ENCODE measurements at regions not wholly inside any gene's neighbourhood (a gene's known extent, or its start where the extent isn't known, plus 50 kb on each side); places are given as distances from the start of the nearest gene placed in this dataset.
A peak's percentile ranks its signal among the peaks of the same experiment; 100 is the strongest.

GRCh38 chr6:30832864-30833263 lies 51.5 kb upstream of the DDR1 start:
- no peaks in the 10 kb centered on the region for H3K27me3 Mint-ChIP-seq
- no peaks in the 10 kb centered on the region for H3K36me3 Mint-ChIP-seq (ENCODE audit: low read depth)
- no peak overlapping the region for H3K4me3 Mint-ChIP-seq
- no peaks in the 10 kb centered on the region for H3K9me3 Mint-ChIP-seq
- peaks cover 53% of the 10 kb centered on the region for H3K4me1 Mint-ChIP-seq (ENCODE audit: low read depth)
- H3K27ac Mint-ChIP-seq, result no peak overlapping the region

- H3K4me3 Mint-ChIP-seq, result peak overlapping the region; percentile 87
- no peaks in the 10 kb centered on the region for H3K9me3 Mint-ChIP-seq
- peak overlapping the region; percentile 98 for H3K27ac Mint-ChIP-seq
- no peaks in the 10 kb centered on the region for H3K27me3 Mint-ChIP-seq
- peaks cover 71% of the 10 kb centered on the region for H3K4me1 Mint-ChIP-seq (ENCODE audit: low read depth)
- no peaks in the 10 kb centered on the region for H3K36me3 Mint-ChIP-seq (ENCODE audit: low read depth)
Measured at GRCh38 chr6:30830438-30830837, 53.9 kb upstream of the DDR1 start.

- H3K9me3 Mint-ChIP-seq, result no peaks in the 10 kb centered on the region
- peak overlapping the region; percentile 87 for H3K4me3 Mint-ChIP-seq
- no peaks in the 10 kb centered on the region for H3K27me3 Mint-ChIP-seq
- H3K36me3 Mint-ChIP-seq (ENCODE audit: low read depth), result peaks cover 2% of the 10 kb centered on the region
- peak overlapping the region; percentile 98 for H3K27ac Mint-ChIP-seq
- H3K4me1 Mint-ChIP-seq (ENCODE audit: low read depth), result peaks cover 68% of the 10 kb centered on the region
Measured at GRCh38 chr6:30829639-30830255, 54.6 kb upstream of the DDR1 start.

GRCh38 chr6:30829033-30829432 lies 55.3 kb upstream of the DDR1 start:
- peaks cover 66% of the 10 kb centered on the region for H3K4me1 Mint-ChIP-seq (ENCODE audit: low read depth)
- no peaks in the 10 kb centered on the region for H3K9me3 Mint-ChIP-seq
- no peaks in the 10 kb centered on the region for H3K27me3 Mint-ChIP-seq
- peaks cover 8% of the 10 kb centered on the region for H3K36me3 Mint-ChIP-seq (ENCODE audit: low read depth)
- peak overlapping the region; percentile 98 for H3K27ac Mint-ChIP-seq
- peak overlapping the region; percentile 87 for H3K4me3 Mint-ChIP-seq

GRCh38 chr6:30828027-30828962 lies 56.0 kb upstream of the DDR1 start:
- Mint-ChIP-seq H3K4me1 (ENCODE audit: low read depth) (peaks cover 73% of the 10 kb centered on the region), H3K27me3 (no peaks in the 10 kb centered on the region), H3K9me3 (no peaks in the 10 kb centered on the region), H3K4me3 (peak overlapping the region; percentile 87), H3K36me3 (ENCODE audit: low read depth) (peaks cover 8% of the 10 kb centered on the region), H3K27ac (peak overlapping the region; percentile 98)

GRCh38 chr6:30826961-30827342 lies 57.4 kb upstream of the DDR1 start:
- Mint-ChIP-seq H3K4me3 (peak overlapping the region; percentile 12), H3K9me3 (no peaks in the 10 kb centered on the region), H3K36me3 (ENCODE audit: low read depth) (peaks cover 8% of the 10 kb centered on the region), H3K27ac (peak overlapping the region; percentile 98), H3K27me3 (no peaks in the 10 kb centered on the region), H3K4me1 (ENCODE audit: low read depth) (peaks cover 85% of the 10 kb centered on the region)

GRCh38 chr6:30824698-30825097 lies 59.6 kb upstream of the DDR1 start:
- H3K36me3 Mint-ChIP-seq (ENCODE audit: low read depth), result peaks cover 10% of the 10 kb centered on the region
- H3K4me1 Mint-ChIP-seq (ENCODE audit: low read depth), result peaks cover 84% of the 10 kb centered on the region
- H3K9me3 Mint-ChIP-seq, result no peaks in the 10 kb centered on the region
- no peak overlapping the region for H3K4me3 Mint-ChIP-seq
- no peak overlapping the region for H3K27ac Mint-ChIP-seq
- no peaks in the 10 kb centered on the region for H3K27me3 Mint-ChIP-seq

- Mint-ChIP-seq H3K9me3 (peaks cover 1% of the 10 kb centered on the region), H3K4me3 (no peak overlapping the region), H3K27ac (peak overlapping the region; percentile 71), H3K36me3 (ENCODE audit: low read depth) (peaks cover 15% of the 10 kb centered on the region), H3K4me1 (ENCODE audit: low read depth) (peaks cover 84% of the 10 kb centered on the region), H3K27me3 (no peaks in the 10 kb centered on the region)
Measured at GRCh38 chr6:30823534-30823865, 60.8 kb upstream of the DDR1 start.

- peaks cover 28% of the 10 kb centered on the region for H3K36me3 Mint-ChIP-seq (ENCODE audit: low read depth)
- peaks cover 84% of the 10 kb centered on the region for H3K4me1 Mint-ChIP-seq (ENCODE audit: low read depth)
- H3K27ac Mint-ChIP-seq, result peak overlapping the region; percentile 92
- no peak overlapping the region for H3K4me3 Mint-ChIP-seq
- peaks cover 4% of the 10 kb centered on the region for H3K9me3 Mint-ChIP-seq
- no peaks in the 10 kb centered on the region for H3K27me3 Mint-ChIP-seq
Measured at GRCh38 chr6:30821862-30822784, 62.2 kb upstream of the DDR1 start.

GRCh38 chr6:30820193-30820592 lies 64.1 kb upstream of the DDR1 start:
- peaks cover 8% of the 10 kb centered on the region for H3K9me3 Mint-ChIP-seq
- H3K4me1 Mint-ChIP-seq (ENCODE audit: low read depth), result peaks cover 87% of the 10 kb centered on the region
- H3K27ac Mint-ChIP-seq, result peak overlapping the region; percentile 98
- H3K27me3 Mint-ChIP-seq, result no peaks in the 10 kb centered on the region
- peaks cover 36% of the 10 kb centered on the region for H3K36me3 Mint-ChIP-seq (ENCODE audit: low read depth)
- H3K4me3 Mint-ChIP-seq, result peak overlapping the region; percentile 58

GRCh38 chr6:30819297-30819917 lies 64.9 kb upstream of the DDR1 start:
- peaks cover 91% of the 10 kb centered on the region for H3K4me1 Mint-ChIP-seq (ENCODE audit: low read depth)
- H3K36me3 Mint-ChIP-seq (ENCODE audit: low read depth), result peaks cover 33% of the 10 kb centered on the region
- peak overlapping the region; percentile 98 for H3K27ac Mint-ChIP-seq
- H3K9me3 Mint-ChIP-seq, result peaks cover 10% of the 10 kb centered on the region
- peak overlapping the region; percentile 58 for H3K4me3 Mint-ChIP-seq
- H3K27me3 Mint-ChIP-seq, result no peaks in the 10 kb centered on the region

- H3K4me3 Mint-ChIP-seq, result no peak overlapping the region
- H3K9me3 Mint-ChIP-seq, result peaks cover 10% of the 10 kb centered on the region
- H3K27ac Mint-ChIP-seq, result peak overlapping the region; percentile 98
- peaks cover 92% of the 10 kb centered on the region for H3K4me1 Mint-ChIP-seq (ENCODE audit: low read depth)
- peaks cover 35% of the 10 kb centered on the region for H3K36me3 Mint-ChIP-seq (ENCODE audit: low read depth)
- no peaks in the 10 kb centered on the region for H3K27me3 Mint-ChIP-seq
Measured at GRCh38 chr6:30818391-30818841, 65.9 kb upstream of the DDR1 start.

GRCh38 chr6:30816791-30817739 lies 67.3 kb upstream of the DDR1 start:
- Mint-ChIP-seq H3K27ac (peak overlapping the region; percentile 98), H3K9me3 (peaks cover 10% of the 10 kb centered on the region), H3K36me3 (ENCODE audit: low read depth) (peaks cover 45% of the 10 kb centered on the region), H3K4me1 (ENCODE audit: low read depth) (peaks cover 93% of the 10 kb centered on the region), H3K27me3 (no peaks in the 10 kb centered on the region), H3K4me3 (peak overlapping the region; percentile 65)
